Skeletal muscle tissue (tissue), 3 donors: ENCODE measurements at regions not wholly inside any gene's neighbourhood (a gene's known extent, or its start where the extent isn't known, plus 50 kb on each side); places are given as distances from the start of the nearest gene placed in this dataset.

Source experiments
- H3K27ac ChIP-seq: one replicate; pipeline ENCODE4 v1.7.0; 2013; ENCODE audit warnings: mild to moderate bottlenecking, low read depth, low read length, inconsistent platforms
- H3K27me3 ChIP-seq, 3 donors: one replicate each; pipeline ENCODE4 v1.7.0; 2013; ENCODE audit warnings: low read length in 3 of 3; ENCODE audit not compliant: control insufficient read depth in 3 of 3, insufficient read depth in 3 of 3
- H3K36me3 ChIP-seq, 3 donors: one replicate each; pipeline ENCODE4 v1.7.0; 2013; ENCODE audit warnings: low read length in 3 of 3; ENCODE audit not compliant: control insufficient read depth in 3 of 3, insufficient read depth in 3 of 3
- H3K4me1 ChIP-seq, 3 donors: one replicate each; pipeline ENCODE4 v1.7.0; 2013; ENCODE audit warnings: low read length in 3 of 3, mild to moderate bottlenecking in 3 of 3; ENCODE audit not compliant: control insufficient read depth in 3 of 3, insufficient read depth in 3 of 3
- H3K4me3 ChIP-seq, 3 donors: one replicate each; pipeline ENCODE4 v1.7.0; 2013; ENCODE audit warnings: low read length in 3 of 3
- H3K9ac ChIP-seq, 3 donors: one replicate each; pipeline ENCODE4 v1.7.0; 2013; ENCODE audit warnings: low read length in 3 of 3, mild to moderate bottlenecking in 3 of 3, moderate library complexity in 2 of 3, low read depth in 1 of 3
- H3K9me3 ChIP-seq, 3 donors: one replicate each; pipeline ENCODE4 v1.7.0; 2013; ENCODE audit warnings: low read length in 3 of 3; ENCODE audit not compliant: control insufficient read depth in 3 of 3
- donor health status: Osteomylitis.

- Histone ChIP-seq H3K27me3 (no peaks in the 10 kb centered on the region), H3K36me3 (no peaks in the 10 kb centered on the region), H3K4me3 (no peak overlapping the region), H3K27ac (peak overlapping the region; percentile 65), H3K4me1 (peaks cover 0 to 8% (median 5%) of the 10 kb centered on the region in 3 donors), H3K9me3 (no peaks in the 10 kb centered on the region), H3K9ac (no peak overlapping the region)
These were observed 681.4 kb downstream of the CDH11 start for GRCh38 chr16:64440421-64440831.

- H3K4me3 ChIP-seq: no peak overlapping the region
- H3K9me3 ChIP-seq: no peaks in the 10 kb centered on the region
- H3K27me3 ChIP-seq: no peaks in the 10 kb centered on the region
- no peaks in the 10 kb centered on the region for H3K36me3 ChIP-seq
- H3K9ac ChIP-seq: no peak overlapping the region
- peaks cover 0 to 8% (median 5%) of the 10 kb centered on the region in 3 donors for H3K4me1 ChIP-seq
- peak overlapping the region; percentile 65 for H3K27ac ChIP-seq
These were observed 681.9 kb downstream of the CDH11 start for GRCh38 chr16:64440005-64440404.

GRCh38 chr16:64437706-64438324 lies 684.0 kb downstream of the CDH11 start:
- no peak overlapping the region for H3K4me3 ChIP-seq
- H3K27ac ChIP-seq: no peak overlapping the region
- no peak overlapping the region for H3K9ac ChIP-seq
- H3K4me1 ChIP-seq: peaks cover 0 to 8% (median 5%) of the 10 kb centered on the region in 3 donors
- no peaks in the 10 kb centered on the region for H3K36me3 ChIP-seq
- no peaks in the 10 kb centered on the region for H3K27me3 ChIP-seq
- no peaks in the 10 kb centered on the region for H3K9me3 ChIP-seq

- no peaks in the 10 kb centered on the region for H3K4me1 ChIP-seq
- H3K9me3 ChIP-seq: no peaks in the 10 kb centered on the region
- H3K27ac ChIP-seq: no peak overlapping the region
- H3K36me3 ChIP-seq: no peaks in the 10 kb centered on the region
- H3K4me3 ChIP-seq: no peak overlapping the region
- no peak overlapping the region for H3K9ac ChIP-seq
- no peaks in the 10 kb centered on the region for H3K27me3 ChIP-seq
These were observed 687.3 kb downstream of the CDH11 start for GRCh38 chr16:64434526-64435069.

GRCh38 chr16:64428463-64429113 lies 693.3 kb downstream of the CDH11 start:
- Histone ChIP-seq H3K36me3 (no peaks in the 10 kb centered on the region), H3K27ac (no peak overlapping the region), H3K9me3 (no peaks in the 10 kb centered on the region), H3K4me3 (no peak overlapping the region), H3K4me1 (peaks cover 0 to 5% (median 0%) of the 10 kb centered on the region in 3 donors), H3K9ac (no peak overlapping the region), H3K27me3 (no peaks in the 10 kb centered on the region)

- no peaks in the 10 kb centered on the region for H3K9me3 ChIP-seq
- H3K36me3 ChIP-seq: no peaks in the 10 kb centered on the region
- H3K9ac ChIP-seq: no peak overlapping the region
- H3K27ac ChIP-seq: no peak overlapping the region
- H3K4me3 ChIP-seq: no peak overlapping the region
- peaks cover 0 to 5% (median 0%) of the 10 kb centered on the region in 3 donors for H3K4me1 ChIP-seq
- no peaks in the 10 kb centered on the region for H3K27me3 ChIP-seq
These were observed 695.7 kb downstream of the CDH11 start for GRCh38 chr16:64426131-64426666.

- Histone ChIP-seq H3K27me3 (no peaks in the 10 kb centered on the region), H3K4me3 (no peak overlapping the region), H3K4me1 (peaks cover 0 to 5% (median 0%) of the 10 kb centered on the region in 3 donors), H3K9me3 (no peaks in the 10 kb centered on the region), H3K27ac (no peak overlapping the region), H3K9ac (no peak overlapping the region), H3K36me3 (no peaks in the 10 kb centered on the region)
These were observed 696.5 kb downstream of the CDH11 start for GRCh38 chr16:64425381-64425780.

GRCh38 chr16:64422259-64422658 lies 699.6 kb downstream of the CDH11 start:
- Histone ChIP-seq H3K27ac (no peak overlapping the region), H3K9me3 (no peaks in the 10 kb centered on the region), H3K9ac (no peak overlapping the region), H3K4me3 (no peak overlapping the region), H3K36me3 (no peaks in the 10 kb centered on the region), H3K27me3 (no peaks in the 10 kb centered on the region), H3K4me1 (no peaks in the 10 kb centered on the region)

GRCh38 chr16:64421515-64421914 lies 700.3 kb downstream of the CDH11 start:
- no peak overlapping the region for H3K9ac ChIP-seq
- H3K27me3 ChIP-seq: no peaks in the 10 kb centered on the region
- no peak overlapping the region for H3K27ac ChIP-seq
- H3K4me1 ChIP-seq: peaks cover 0 to 2% (median 0%) of the 10 kb centered on the region in 3 donors
- no peaks in the 10 kb centered on the region for H3K36me3 ChIP-seq
- no peaks in the 10 kb centered on the region for H3K9me3 ChIP-seq
- no peak overlapping the region for H3K4me3 ChIP-seq

- no peak overlapping the region for H3K9ac ChIP-seq
- H3K36me3 ChIP-seq: no peaks in the 10 kb centered on the region
- peaks cover 0 to 6% (median 0%) of the 10 kb centered on the region in 3 donors for H3K4me1 ChIP-seq
- no peaks in the 10 kb centered on the region for H3K27me3 ChIP-seq
- H3K9me3 ChIP-seq: no peaks in the 10 kb centered on the region
- H3K27ac ChIP-seq: no peak overlapping the region
- no peak overlapping the region for H3K4me3 ChIP-seq
These were observed 702.0 kb downstream of the CDH11 start for GRCh38 chr16:64419832-64420231.
